HG03442 (cell line): ENCODE measurements at regions not wholly inside any gene's neighbourhood (a gene's known extent, or its start where the extent isn't known, plus 50 kb on each side); places are given as distances from the start of the nearest gene placed in this dataset.

Experiments
- ATAC-seq: cut with Tn5 transposase; IDR thresholded peaks from one replicate; pipeline ENCODE4 v1.9.1; 2021; ENCODE audit warnings: mild to moderate bottlenecking, moderate library complexity; ENCODE audit not compliant: unreplicated experiment

GRCh38 chr17:79428988-79429387 is 181.9 kb downstream of the RBFOX3 start:
- ATAC-seq: no peak

- no peak for ATAC-seq
Measured at GRCh38 chr17:79427621-79428539, 183.0 kb downstream of the RBFOX3 start.

- ATAC-seq: no peak
Measured at GRCh38 chr17:79425686-79426085, 185.2 kb downstream of the RBFOX3 start.

GRCh38 chr17:79424471-79425185 is 186.2 kb downstream of the RBFOX3 start:
- ATAC-seq: no peak

GRCh38 chr17:79423811-79424465 is 186.9 kb downstream of the RBFOX3 start:
- no peak for ATAC-seq

- no peak for ATAC-seq
Measured at GRCh38 chr17:79422236-79422635, 188.6 kb downstream of the RBFOX3 start.

- ATAC-seq: no peak
Measured at GRCh38 chr17:79420318-79421243, 190.3 kb downstream of the RBFOX3 start.

- no peak for ATAC-seq
Measured at GRCh38 chr17:79417476-79417988, 193.3 kb downstream of the RBFOX3 start.

- ATAC-seq: no peak
Measured at GRCh38 chr17:79415909-79416308, 194.9 kb downstream of the RBFOX3 start.

GRCh38 chr17:79415365-79415764 is 195.5 kb downstream of the RBFOX3 start:
- no peak for ATAC-seq

GRCh38 chr17:79414793-79415211 is 196.0 kb downstream of the RBFOX3 start:
- no peak for ATAC-seq

GRCh38 chr17:79414063-79414792 is 196.6 kb downstream of the RBFOX3 start:
- no peak for ATAC-seq

GRCh38 chr17:79413611-79414010 is 197.2 kb downstream of the RBFOX3 start:
- ATAC-seq: no peak

GRCh38 chr17:79412886-79413390 is 197.9 kb downstream of the RBFOX3 start:
- no peak for ATAC-seq

- ATAC-seq: no peak
Measured at GRCh38 chr17:79412110-79412509, 198.7 kb downstream of the RBFOX3 start.

- ATAC-seq: no peak
Measured at GRCh38 chr17:79411419-79411818, 199.4 kb downstream of the RBFOX3 start.

GRCh38 chr17:79410681-79411080 is 200.2 kb downstream of the RBFOX3 start:
- no peak for ATAC-seq

GRCh38 chr17:79408251-79408650 is 202.6 kb downstream of the RBFOX3 start:
- ATAC-seq: no peak

GRCh38 chr17:79407385-79407784 is 203.5 kb downstream of the RBFOX3 start:
- no peak for ATAC-seq
